Trophoblast cell (in vitro differentiated cells and primary cell): ENCODE measurements at regions not wholly inside any gene's neighbourhood (a gene's known extent, or its start where the extent isn't known, plus 50 kb on each side); places are given as distances from the start of the nearest gene placed in this dataset.
A peak's percentile ranks its signal among the peaks of the same experiment; 100 is the strongest.

Experiments used
- DNase-seq, 2 donors: peaks; one replicate each; pipeline ENCODE4 v3.0.0-alpha.2; 2016
- H2AFZ ChIP-seq: 2 replicates; pipeline ENCODE4 v1.6.1; 2013; ENCODE audit warnings: low read length, moderate library complexity, mild to moderate bottlenecking; ENCODE audit not compliant: insufficient read depth, poor library complexity
- H2AK5ac ChIP-seq: 2 replicates; pipeline ENCODE4 v1.6.1; 2013; ENCODE audit warnings: mild to moderate bottlenecking, low read length
- H2BK120ac ChIP-seq: 2 replicates; pipeline ENCODE4 v1.6.1; 2013; ENCODE audit warnings: low read length, mild to moderate bottlenecking, moderate library complexity; ENCODE audit not compliant: insufficient read depth, poor library complexity
- H2BK12ac ChIP-seq: 2 replicates; pipeline ENCODE4 v1.6.1; 2013; ENCODE audit warnings: mild to moderate bottlenecking, low read length, moderate library complexity
- H2BK5ac ChIP-seq: 2 replicates; pipeline ENCODE4 v1.6.1; 2013; ENCODE audit warnings: low read length, low read depth, moderate library complexity, mild to moderate bottlenecking; ENCODE audit not compliant: poor library complexity
- H3K14ac ChIP-seq: 2 replicates; pipeline ENCODE4 v1.6.1; 2013; ENCODE audit warnings: mild to moderate bottlenecking, low read length
- H3K18ac ChIP-seq: 2 replicates; pipeline ENCODE4 v1.6.1; 2013; ENCODE audit warnings: mild to moderate bottlenecking, low read length
- H3K23ac ChIP-seq: 2 replicates; pipeline ENCODE4 v1.6.1; 2013; ENCODE audit warnings: low read length
- H3K27ac ChIP-seq: 2 replicates; pipeline ENCODE4 v1.5.1; 2013; ENCODE audit warnings: low read depth, mild to moderate bottlenecking, inconsistent platforms, low read length, moderate library complexity
- H3K27me3 ChIP-seq: 2 replicates; pipeline ENCODE4 v1.6.1; 2013; ENCODE audit warnings: inconsistent platforms, mild to moderate bottlenecking, low read length, moderate library complexity; ENCODE audit not compliant: insufficient read depth
- H3K36me3 ChIP-seq, 2 experiments: 1 replicate in 1 of 2; 2 replicates in 1 of 2; pipeline ENCODE4 v1.6.1; 2013; ENCODE audit warnings: low read length in 2 of 2, mild to moderate bottlenecking in 2 of 2, moderate library complexity in 1 of 2; ENCODE audit not compliant: insufficient read depth in 2 of 2, control insufficient read depth in 1 of 2
- H3K4ac ChIP-seq: 2 replicates; pipeline ENCODE4 v1.6.1; 2013; ENCODE audit warnings: low read depth, mild to moderate bottlenecking, low read length, moderate library complexity
- H3K4me1 ChIP-seq, 2 experiments: 1 replicate in 1 of 2; 2 replicates in 1 of 2; pipeline ENCODE4 v1.6.1; 2013; ENCODE audit warnings: low read length in 2 of 2, mild to moderate bottlenecking in 2 of 2, moderate library complexity in 1 of 2; ENCODE audit not compliant: insufficient read depth in 2 of 2, control insufficient read depth in 1 of 2
- H3K4me2 ChIP-seq: 2 replicates; pipeline ENCODE4 v1.6.1; 2013; ENCODE audit warnings: inconsistent platforms, mild to moderate bottlenecking, low read length, moderate library complexity
- H3K4me3 ChIP-seq: 2 replicates; pipeline ENCODE4 v1.5.1; 2013; ENCODE audit warnings: mild to moderate bottlenecking, low read depth, low read length, inconsistent platforms
- H3K79me1 ChIP-seq: one replicate; pipeline ENCODE4 v1.6.1; 2013; ENCODE audit warnings: low read length
- H3K79me2 ChIP-seq: 2 replicates; pipeline ENCODE4 v1.6.1; 2013; ENCODE audit warnings: low read length, mild to moderate bottlenecking; ENCODE audit not compliant: control insufficient read depth, insufficient read depth, poor library complexity
- H3K9ac ChIP-seq: 2 replicates; pipeline ENCODE4 v1.6.1; 2013; ENCODE audit warnings: mild to moderate bottlenecking, low read length
- H3K9me3 ChIP-seq: 2 replicates; pipeline ENCODE4 v1.6.1; 2013; ENCODE audit warnings: low read depth, mild to moderate bottlenecking, control low read depth, inconsistent platforms, low read length; ENCODE audit not compliant: insufficient read depth
- H4K12ac ChIP-seq: 2 replicates; pipeline ENCODE4 v1.6.1; 2013; ENCODE audit warnings: low read depth, mild to moderate bottlenecking, low read length, moderate library complexity
- H4K8ac ChIP-seq: 2 replicates; pipeline ENCODE4 v1.6.1; 2013; ENCODE audit warnings: low read depth, mild to moderate bottlenecking, low read length, moderate library complexity
- H4K91ac ChIP-seq: one replicate; pipeline ENCODE4 v1.6.1; 2013; ENCODE audit warnings: low read depth, mild to moderate bottlenecking, low read length, moderate library complexity
- WGBS: extraction: QIAGEN DNeasy Blood & Tissue Kit; methylation state at CpG from one replicate; pipeline ENCODE4 v1.1.7; 2013; ENCODE audit warnings: missing lambda C conversion rate; ENCODE audit not compliant: insufficient read length, insufficient coverage; ENCODE audit errors: extremely low coverage; 5-methylcytosine and 5-hydroxymethylcytosine counted together

DNA sequence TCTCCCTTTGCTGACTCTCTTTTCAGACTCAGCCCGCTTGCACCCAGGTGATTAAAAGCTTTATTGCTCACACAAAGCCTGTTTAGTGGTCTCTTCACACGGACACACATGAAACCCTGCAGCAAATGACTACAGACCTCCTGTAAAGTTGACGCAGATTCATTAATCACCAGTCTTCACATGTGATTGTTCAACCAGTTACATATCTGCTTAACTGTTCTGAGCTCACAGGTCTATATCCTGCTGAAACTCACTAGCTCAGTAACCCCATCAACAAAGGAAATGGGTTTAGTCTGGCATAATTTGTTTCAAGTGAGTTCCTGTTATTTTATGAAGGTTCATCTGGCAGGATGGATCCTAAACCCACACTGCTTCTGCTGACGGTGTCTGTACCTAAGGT is 68.4 kb upstream of the GJA8 start:
- no peak overlapping the region for H3K4me2 ChIP-seq
- no peaks in the 10 kb centered on the region for H3K27me3 ChIP-seq
- no peak overlapping the region for H3K18ac ChIP-seq
- H3K36me3 ChIP-seq = no peaks in the 10 kb centered on the region
- H2AK5ac ChIP-seq = no peak overlapping the region
- H3K9me3 ChIP-seq = no peaks in the 10 kb centered on the region
- no peak overlapping the region for H4K8ac ChIP-seq
- H3K79me1 ChIP-seq = no peaks in the 10 kb centered on the region
- no peak overlapping the region for H4K12ac ChIP-seq
- no peak overlapping the region for H2BK12ac ChIP-seq
- H2BK120ac ChIP-seq = no peak overlapping the region
- no peak overlapping the region for H3K4ac ChIP-seq
- H3K27ac ChIP-seq = no peak overlapping the region
- no peak overlapping the region for H2BK5ac ChIP-seq
- no peak overlapping the region for H3K9ac ChIP-seq
- H3K79me2 ChIP-seq = no peaks in the 10 kb centered on the region
- no peak overlapping the region for H3K23ac ChIP-seq
- no CpG with 5 or more reads among the region's 4 CpGs for WGBS
- no peak overlapping the region for H4K91ac ChIP-seq
- no peak overlapping the region for H3K4me3 ChIP-seq
- H2AFZ ChIP-seq = no peak overlapping the region
- peaks cover 15 to 19% of the 10 kb centered on the region in 2 experiments for H3K4me1 ChIP-seq
- H3K14ac ChIP-seq = no peak overlapping the region
- no peak for DNase-seq

DNA sequence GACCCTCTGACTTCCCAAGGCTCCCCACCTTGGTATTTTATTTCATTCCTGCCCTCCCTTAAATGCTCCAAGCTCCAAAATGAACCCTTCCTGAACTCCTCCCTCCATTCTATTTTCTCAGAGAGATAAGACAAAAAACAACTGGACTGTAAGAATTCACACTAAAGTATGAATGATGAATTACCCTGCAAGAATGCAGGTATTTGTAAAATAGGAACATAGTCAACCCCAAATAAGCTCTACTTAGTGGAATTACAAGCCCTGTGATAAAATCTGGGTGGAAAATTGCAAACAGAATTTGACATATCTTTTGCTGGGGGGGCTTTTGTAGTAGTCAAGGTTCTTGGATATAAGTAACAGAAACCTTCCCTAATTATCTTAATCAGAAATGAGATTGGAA is 67.8 kb upstream of the GJA8 start:
- Histone ChIP-seq H2AFZ (no peak overlapping the region), H2BK12ac (no peak overlapping the region), H3K4ac (no peak overlapping the region), H3K27ac (no peak overlapping the region), H4K8ac (no peak overlapping the region), H3K79me2 (no peaks in the 10 kb centered on the region), H3K4me1 (peaks cover 15 to 19% of the 10 kb centered on the region in 2 experiments), H3K4me2 (no peak overlapping the region), H4K12ac (no peak overlapping the region), H2BK5ac (no peak overlapping the region), H3K9me3 (no peaks in the 10 kb centered on the region), H2BK120ac (no peak overlapping the region), H4K91ac (no peak overlapping the region), H3K14ac (no peak overlapping the region), H2AK5ac (no peak overlapping the region), H3K27me3 (no peaks in the 10 kb centered on the region), H3K36me3 (no peaks in the 10 kb centered on the region), H3K79me1 (no peaks in the 10 kb centered on the region), H3K18ac (no peak overlapping the region), H3K9ac (no peak overlapping the region), H3K4me3 (no peak overlapping the region), H3K23ac (no peak overlapping the region)
- DNase-seq = peak in 1 of 2 donors; percentile 70

DNA sequence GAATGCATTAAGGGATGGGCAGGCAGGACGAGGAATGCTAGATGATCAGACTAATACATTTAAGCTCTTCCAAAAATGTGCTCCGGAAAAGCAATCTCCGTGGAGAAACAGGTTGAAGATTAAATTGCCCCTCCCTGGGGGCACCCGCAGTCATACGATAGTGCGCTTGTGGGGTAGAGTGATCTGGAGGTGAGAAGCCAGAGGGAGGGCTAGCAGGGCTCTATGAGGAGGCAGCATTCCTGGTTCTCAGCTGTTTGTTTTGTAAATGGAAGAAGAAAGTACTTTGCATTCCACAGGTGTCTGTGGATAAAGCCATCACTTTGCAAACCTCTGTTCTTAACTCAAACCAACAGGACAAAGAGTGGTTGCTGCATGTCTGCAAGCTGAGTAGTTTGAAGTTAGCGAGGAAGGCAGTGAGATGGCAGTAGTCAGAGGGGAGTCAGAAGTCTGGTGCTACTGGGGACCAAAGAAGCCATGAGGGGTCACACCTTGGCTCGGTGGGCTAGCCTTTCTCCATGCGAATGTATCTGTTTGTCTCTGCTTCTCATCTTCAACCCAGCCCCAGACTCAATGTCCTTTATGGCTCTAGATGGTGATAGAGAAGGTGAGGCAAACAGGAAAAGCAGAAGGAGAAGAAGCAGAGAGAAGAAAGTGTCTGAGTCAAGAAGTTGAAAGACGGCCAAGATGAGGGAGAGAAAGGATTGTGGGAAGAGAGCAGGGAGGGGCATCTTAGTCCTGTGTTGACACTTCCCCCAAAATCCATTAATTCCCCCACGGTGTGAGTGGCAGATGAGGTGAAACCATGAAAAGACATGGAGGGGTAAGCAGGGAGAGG is 65.2 kb upstream of the GJA8 start:
- no CpG with 5 or more reads among the region's 11 CpGs for WGBS
- peak overlapping the region; percentile 53 for H4K91ac ChIP-seq

DNA sequence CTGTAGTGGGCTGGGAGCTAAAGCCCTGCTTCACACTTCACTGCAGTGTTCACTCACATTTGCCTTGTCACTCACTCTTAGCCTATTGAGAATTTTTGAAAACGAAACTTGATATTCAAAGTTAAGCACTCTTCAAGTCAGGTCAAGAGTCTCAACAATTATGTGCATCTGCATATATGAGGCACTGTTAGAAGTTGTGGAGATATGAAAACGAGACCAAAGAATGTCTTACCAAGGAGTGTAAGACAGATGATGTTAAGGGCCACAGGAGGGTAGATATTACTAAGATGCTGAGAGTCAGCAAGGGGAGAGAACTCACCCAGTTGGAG is 64.7 kb upstream of the GJA8 start:
- Histone ChIP-seq H3K36me3 (no peaks in the 10 kb centered on the region), H2BK12ac (no peak overlapping the region), H4K91ac (peak overlapping the region; percentile 53), H3K18ac (no peak overlapping the region), H3K4ac (no peak overlapping the region), H3K4me1 (peaks cover 13 to 18% of the 10 kb centered on the region in 2 experiments), H4K12ac (no peak overlapping the region), H4K8ac (no peak overlapping the region), H3K27ac (no peak overlapping the region), H3K9ac (no peak overlapping the region), H3K4me3 (no peak overlapping the region), H2AK5ac (no peak overlapping the region), H3K23ac (no peak overlapping the region), H2BK5ac (no peak overlapping the region), H3K14ac (no peak overlapping the region), H3K4me2 (no peak overlapping the region), H2BK120ac (no peak overlapping the region), H3K79me2 (no peaks in the 10 kb centered on the region), H3K9me3 (no peaks in the 10 kb centered on the region), H2AFZ (no peak overlapping the region), H3K27me3 (no peaks in the 10 kb centered on the region), H3K79me1 (no peaks in the 10 kb centered on the region)
- WGBS = no CpG with 5 or more reads among the region's 2 CpGs
- DNase-seq = peak in 1 of 2 donors; percentile 36

More for the DNA sequence above, 65.2 kb upstream of the GJA8 start:
- Histone ChIP-seq H3K79me2 (no peaks in the 10 kb centered on the region), H2BK5ac (no peak overlapping the region), H2AK5ac (no peak overlapping the region), H3K4ac (no peak overlapping the region), H4K8ac (no peak overlapping the region), H3K9me3 (no peaks in the 10 kb centered on the region), H4K12ac (no peak overlapping the region), H3K23ac (no peak overlapping the region), H2AFZ (no peak overlapping the region), H3K27me3 (no peaks in the 10 kb centered on the region), H2BK120ac (no peak overlapping the region), H2BK12ac (no peak overlapping the region), H3K79me1 (no peaks in the 10 kb centered on the region), H3K27ac (no peak overlapping the region), H3K4me3 (no peak overlapping the region), H3K36me3 (no peaks in the 10 kb centered on the region), H3K4me1 (peaks cover 15 to 19% of the 10 kb centered on the region in 2 experiments), H3K4me2 (no peak overlapping the region), H3K14ac (no peak overlapping the region), H3K18ac (no peak overlapping the region), H3K9ac (no peak overlapping the region)
- DNase-seq = peak; percentile 99
